Chondrocyte (in vitro differentiated cells): ENCODE measurements at regions not wholly inside any gene's neighbourhood (a gene's known extent, or its start where the extent isn't known, plus 50 kb on each side); places are given as distances from the start of the nearest gene placed in this dataset.
A peak's percentile ranks its signal among the peaks of the same experiment; 100 is the strongest.

Experiments used
- DNase-seq: peaks from one replicate; pipeline ENCODE4 v3.0.0; 2021; ENCODE audit warnings: mixed read lengths, low spot score
- H3K27ac Mint-ChIP-seq: one replicate; pipeline ENCODE4 v1.8.0; 2021; ENCODE audit warnings: mild to moderate bottlenecking, moderate library complexity, mixed read lengths; ENCODE audit not compliant: unreplicated experiment
- H3K27me3 Mint-ChIP-seq: 2 replicates; pipeline ENCODE4 v1.8.0; 2021; ENCODE audit warnings: low read depth, mixed read lengths
- H3K36me3 Mint-ChIP-seq: 2 replicates; pipeline ENCODE4 v1.8.0; 2021; ENCODE audit warnings: low read depth, mixed read lengths
- H3K4me1 Mint-ChIP-seq: 2 replicates; pipeline ENCODE4 v1.8.0; 2021; ENCODE audit warnings: low read depth, mild to moderate bottlenecking, mixed read lengths
- H3K4me3 Mint-ChIP-seq: one replicate; pipeline ENCODE4 v1.8.0; 2021; ENCODE audit warnings: mild to moderate bottlenecking, moderate library complexity, mixed read lengths; ENCODE audit not compliant: unreplicated experiment
- H3K9me3 Mint-ChIP-seq: 2 replicates; pipeline ENCODE4 v1.8.0; 2021; ENCODE audit warnings: low read depth, mixed read lengths
- TF ChIP-seq, protein P1 (sequence below): fragments of 200-600 bp; sonication (generic); IDR thresholded peaks from 2 replicates; pipeline ENCODE4 v1.5.0; 2021; ENCODE audit warnings: antibody characterized with exemption, mild to moderate bottlenecking, moderate library complexity

DNA sequence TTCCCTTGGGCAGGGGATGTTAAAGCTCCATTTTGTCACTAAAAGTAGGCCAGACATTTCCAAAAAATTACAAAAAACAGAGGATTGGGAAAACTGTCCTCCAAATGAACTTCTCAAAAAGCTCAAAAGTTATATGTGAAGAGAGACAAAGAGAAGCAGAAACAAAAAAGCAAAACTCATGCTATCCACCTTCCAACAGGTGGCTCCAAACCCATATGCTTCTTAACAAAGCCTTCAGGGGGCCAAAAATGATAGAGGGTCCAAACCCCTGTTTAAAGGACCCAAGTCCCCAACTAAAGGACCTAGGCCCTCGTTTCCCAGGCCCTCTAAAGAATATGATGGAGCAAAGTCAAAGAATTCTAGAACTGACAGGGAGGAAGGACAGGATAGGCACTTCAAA, 146.7 kb downstream of the AASDHPPT start:
- Mint-ChIP-seq H3K36me3 (peaks cover 1% of the 10 kb centered on the region), H3K4me3 (no peak overlapping the region), H3K9me3 (peaks cover 29% of the 10 kb centered on the region), H3K27ac (no peak overlapping the region), H3K4me1 (no peaks in the 10 kb centered on the region), H3K27me3 (no peaks in the 10 kb centered on the region)
- TF ChIP-seq, protein P1, sequence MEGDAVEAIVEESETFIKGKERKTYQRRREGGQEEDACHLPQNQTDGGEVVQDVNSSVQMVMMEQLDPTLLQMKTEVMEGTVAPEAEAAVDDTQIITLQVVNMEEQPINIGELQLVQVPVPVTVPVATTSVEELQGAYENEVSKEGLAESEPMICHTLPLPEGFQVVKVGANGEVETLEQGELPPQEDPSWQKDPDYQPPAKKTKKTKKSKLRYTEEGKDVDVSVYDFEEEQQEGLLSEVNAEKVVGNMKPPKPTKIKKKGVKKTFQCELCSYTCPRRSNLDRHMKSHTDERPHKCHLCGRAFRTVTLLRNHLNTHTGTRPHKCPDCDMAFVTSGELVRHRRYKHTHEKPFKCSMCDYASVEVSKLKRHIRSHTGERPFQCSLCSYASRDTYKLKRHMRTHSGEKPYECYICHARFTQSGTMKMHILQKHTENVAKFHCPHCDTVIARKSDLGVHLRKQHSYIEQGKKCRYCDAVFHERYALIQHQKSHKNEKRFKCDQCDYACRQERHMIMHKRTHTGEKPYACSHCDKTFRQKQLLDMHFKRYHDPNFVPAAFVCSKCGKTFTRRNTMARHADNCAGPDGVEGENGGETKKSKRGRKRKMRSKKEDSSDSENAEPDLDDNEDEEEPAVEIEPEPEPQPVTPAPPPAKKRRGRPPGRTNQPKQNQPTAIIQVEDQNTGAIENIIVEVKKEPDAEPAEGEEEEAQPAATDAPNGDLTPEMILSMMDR: peak; percentile 25
- DNase-seq: no peak

DNA sequence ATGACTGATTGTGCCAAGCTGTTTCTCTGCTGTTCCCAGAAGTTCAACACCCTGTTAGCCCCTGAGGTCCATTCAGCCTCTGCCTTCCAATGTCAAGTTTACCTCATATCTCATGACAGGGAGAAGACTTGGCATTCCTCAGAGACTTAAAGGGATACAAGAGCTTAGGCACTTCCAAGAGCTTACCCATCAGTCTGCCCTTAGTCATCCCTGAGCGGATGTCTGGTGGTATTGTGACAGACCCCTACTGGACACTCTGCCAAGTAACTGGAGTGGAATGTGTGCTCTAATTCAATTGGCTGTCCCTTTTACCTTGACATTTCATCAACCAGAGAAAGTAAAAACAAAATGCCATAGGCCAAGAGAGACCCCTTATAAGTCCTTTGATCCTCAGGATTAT, 151.5 kb downstream of the AASDHPPT start:
- Mint-ChIP-seq H3K27me3 (peaks cover 2% of the 10 kb centered on the region), H3K27ac (no peak overlapping the region), H3K4me3 (no peak overlapping the region), H3K4me1 (no peaks in the 10 kb centered on the region), H3K36me3 (peaks cover 3% of the 10 kb centered on the region), H3K9me3 (peaks cover 24% of the 10 kb centered on the region)
- TF ChIP-seq, protein P1: no peak
- no peak for DNase-seq

DNA sequence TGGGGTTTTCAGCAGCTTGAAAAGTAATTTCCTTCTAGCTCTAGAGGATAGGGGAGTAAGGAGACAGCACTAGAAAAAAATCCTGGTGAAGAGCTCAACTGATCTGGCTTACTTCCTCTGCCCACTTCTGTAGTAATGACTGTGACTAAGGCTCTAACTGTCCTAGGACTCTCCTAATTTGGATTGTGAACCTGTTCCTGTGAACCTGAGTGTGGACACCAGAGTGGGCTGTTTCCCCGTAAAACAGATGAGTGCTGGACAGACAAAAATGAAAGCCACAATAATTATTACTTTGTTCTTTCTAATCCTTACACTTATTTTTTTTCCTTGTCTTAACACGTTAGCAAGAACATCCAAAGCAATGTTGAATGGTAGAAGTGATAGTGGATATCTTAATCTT, 154.1 kb downstream of the AASDHPPT start:
- Mint-ChIP-seq H3K4me1 (no peaks in the 10 kb centered on the region), H3K36me3 (peaks cover 3% of the 10 kb centered on the region), H3K27me3 (peaks cover 7% of the 10 kb centered on the region), H3K27ac (no peak overlapping the region), H3K4me3 (no peak overlapping the region), H3K9me3 (peaks cover 23% of the 10 kb centered on the region)
- no peak for DNase-seq
- TF ChIP-seq, protein P1: peak; percentile 67

DNA sequence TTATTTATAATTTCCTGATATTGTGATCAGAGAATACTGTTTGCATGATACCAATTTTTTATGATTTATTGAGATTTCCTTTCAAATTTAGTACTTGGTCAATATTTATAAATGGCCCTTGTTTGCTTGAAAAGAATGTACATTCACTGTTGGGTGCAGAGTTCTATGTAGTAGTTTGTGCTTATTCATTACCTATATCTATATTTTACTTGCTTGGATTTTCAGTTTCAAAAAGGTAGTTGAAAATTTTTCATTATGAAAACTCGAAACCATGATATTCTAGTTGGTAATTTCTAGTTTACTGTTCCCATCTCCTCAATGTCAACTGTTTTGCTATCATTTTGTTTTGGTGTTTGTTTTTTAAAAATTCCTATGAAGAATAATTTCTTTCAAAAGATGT, 155.7 kb downstream of the AASDHPPT start:
- H3K9me3 Mint-ChIP-seq: peaks cover 21% of the 10 kb centered on the region
- DNase-seq: no peak
- H3K36me3 Mint-ChIP-seq: peaks cover 3% of the 10 kb centered on the region
- no peak overlapping the region for H3K4me3 Mint-ChIP-seq
- H3K4me1 Mint-ChIP-seq: no peaks in the 10 kb centered on the region
- H3K27me3 Mint-ChIP-seq: peaks cover 7% of the 10 kb centered on the region
- H3K27ac Mint-ChIP-seq: no peak overlapping the region
- TF ChIP-seq, protein P1: no peak

DNA sequence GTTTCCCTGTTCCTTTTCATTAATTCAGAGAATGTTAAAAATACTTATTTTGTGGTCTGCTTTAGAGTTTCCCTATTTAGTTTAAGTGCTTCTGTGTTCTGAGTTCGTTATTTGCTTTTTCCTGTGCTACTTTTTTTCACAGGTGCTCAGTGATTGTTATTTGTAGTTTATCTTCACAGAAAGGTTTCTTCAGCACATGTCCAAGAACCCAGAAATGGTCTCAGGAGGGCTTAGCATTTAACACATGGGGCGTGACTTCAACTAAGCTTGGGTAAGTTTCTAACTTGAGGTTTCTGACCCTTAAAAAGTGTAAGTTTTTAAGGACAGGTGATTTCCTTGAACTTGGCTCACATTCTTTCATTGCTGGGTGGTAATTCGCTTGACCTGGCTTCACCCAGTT, 157.3 kb downstream of the AASDHPPT start:
- Mint-ChIP-seq H3K27ac (no peak overlapping the region), H3K9me3 (peaks cover 14% of the 10 kb centered on the region), H3K4me1 (no peaks in the 10 kb centered on the region)

More for the DNA sequence above, 157.3 kb downstream of the AASDHPPT start:
- TF ChIP-seq, protein P1: no peak
- no peak overlapping the region for H3K4me3 Mint-ChIP-seq
- DNase-seq: no peak
- peaks cover 7% of the 10 kb centered on the region for H3K27me3 Mint-ChIP-seq
- peaks cover 3% of the 10 kb centered on the region for H3K36me3 Mint-ChIP-seq
